Amniotic epithelial cell (primary cell): ENCODE measurements at regions not wholly inside any gene's neighbourhood (a gene's known extent, or its start where the extent isn't known, plus 50 kb on each side); places are given as distances from the start of the nearest gene placed in this dataset.

ENCODE experiments used
- DNase-seq: peaks from one replicate; pipeline ENCODE4 v3.0.0-alpha.2; 2010; ENCODE audit warnings: low read depth

DNA sequence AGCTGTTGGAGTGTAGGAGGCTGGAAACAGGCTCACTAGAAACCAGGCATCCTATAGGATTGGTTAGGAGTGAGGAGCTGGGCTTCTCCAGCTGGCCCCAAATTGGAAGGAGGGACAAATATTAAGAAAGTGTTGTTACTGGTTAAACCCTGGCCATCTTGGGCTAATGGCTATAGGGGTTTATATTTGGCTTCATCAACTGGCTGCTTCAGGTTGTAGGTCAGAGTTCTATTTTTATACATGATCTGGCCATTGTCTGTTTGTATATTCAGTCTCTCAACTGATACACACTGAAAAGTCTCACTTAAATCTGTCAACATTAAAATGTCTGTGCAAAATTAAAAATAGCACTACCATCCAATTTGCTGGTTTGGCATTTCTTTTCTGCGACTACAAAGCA, 70.2 kb upstream of the ARRDC4 start:
- no peak for DNase-seq

DNA sequence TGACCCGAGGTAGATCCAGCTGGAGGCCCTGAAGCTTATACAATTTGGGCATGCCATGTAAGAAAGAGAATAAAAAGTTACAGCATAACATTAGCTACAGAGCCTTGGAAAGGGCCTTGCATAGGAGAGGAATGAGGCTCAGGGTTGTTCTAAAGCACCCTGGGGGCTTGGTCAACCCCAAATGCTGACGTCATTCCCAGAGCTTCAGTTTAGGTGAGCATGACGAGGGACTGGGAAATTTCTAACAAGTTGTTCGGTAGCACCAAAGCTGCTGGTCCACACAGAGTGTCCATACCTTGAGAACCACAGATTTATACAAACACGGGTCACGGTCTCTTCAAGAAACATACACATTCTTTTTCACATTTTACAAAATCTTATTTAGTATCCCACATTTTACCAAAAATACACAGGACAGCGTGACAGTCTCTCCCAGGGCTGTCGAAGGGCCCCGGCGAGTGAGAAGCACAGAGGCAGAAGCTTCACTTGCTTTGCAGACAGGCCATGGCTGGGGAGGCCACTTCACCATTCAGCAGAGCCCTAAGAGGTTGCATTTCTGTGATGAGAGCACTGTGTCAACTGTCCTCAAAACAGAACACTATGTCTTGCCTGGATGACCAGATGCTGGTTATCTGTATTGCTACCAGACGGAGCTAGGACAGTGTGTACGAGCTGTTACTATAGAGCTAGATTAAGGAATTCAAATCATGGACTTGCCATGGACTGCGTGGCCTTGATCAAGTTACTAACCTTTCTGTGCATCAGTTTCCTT, 68.2 kb upstream of the ARRDC4 start:
- DNase-seq = no peak

DNA sequence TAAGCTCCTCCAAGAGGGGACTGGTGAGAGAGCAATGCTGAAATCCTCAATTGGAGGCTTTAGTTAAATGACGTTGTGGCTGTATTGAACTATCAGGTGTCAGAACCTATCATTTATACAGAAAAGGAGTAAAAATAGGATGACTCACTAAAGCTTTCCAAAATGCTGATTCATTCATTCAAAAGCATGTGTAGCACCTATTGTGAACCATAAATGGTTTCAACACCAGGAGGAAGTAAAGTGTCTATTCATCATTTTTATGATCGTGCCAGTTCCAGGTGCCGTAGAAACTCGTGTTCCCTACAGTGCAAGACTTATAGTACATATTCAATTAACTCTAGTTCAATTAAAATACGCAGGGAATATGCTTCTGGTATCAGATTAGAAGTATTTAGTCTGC, 66.5 kb upstream of the ARRDC4 start:
- no peak for DNase-seq

DNA sequence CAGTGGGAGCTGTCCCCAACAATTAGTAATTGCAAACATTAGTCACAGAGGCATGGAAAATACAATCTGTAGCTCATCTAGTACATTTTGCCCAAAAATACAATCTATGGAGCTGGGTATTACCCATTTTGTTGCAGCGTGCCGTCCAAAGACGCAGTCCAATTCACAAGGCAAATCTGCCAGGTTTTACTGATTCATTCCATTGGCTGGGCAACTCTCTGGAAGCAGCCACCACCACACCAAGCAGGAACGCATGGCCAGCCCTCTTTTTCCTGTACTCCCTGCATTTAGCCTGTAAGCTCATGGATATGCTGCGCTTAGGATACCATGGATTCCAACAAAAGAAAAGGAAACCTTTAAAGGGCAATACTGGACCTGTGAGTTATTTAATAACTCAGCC, 60.5 kb upstream of the ARRDC4 start:
- no peak for DNase-seq

GRCh38 chr15:97902140-97902780, 58.2 kb upstream of the ARRDC4 start:
- DNase-seq = peak; percentile 7

- no peak for DNase-seq
These were observed 56.9 kb upstream of the ARRDC4 start for GRCh38 chr15:97903560-97903959.

- DNase-seq = peak; percentile 41
These were observed 56.4 kb upstream of the ARRDC4 start for GRCh38 chr15:97903971-97904572.

GRCh38 chr15:97909291-97909891, 51.1 kb upstream of the ARRDC4 start:
- DNase-seq = peak; percentile 39
